GM21737 (cell line): ENCODE measurements at regions not wholly inside any gene's neighbourhood (a gene's known extent, or its start where the extent isn't known, plus 50 kb on each side); places are given as distances from the start of the nearest gene placed in this dataset.

Experiments
- ATAC-seq: cut with Tn5 transposase; IDR thresholded peaks from one replicate; pipeline ENCODE4 v1.9.1; 2021; ENCODE audit warnings: mild to moderate bottlenecking, moderate library complexity; ENCODE audit not compliant: unreplicated experiment

DNA sequence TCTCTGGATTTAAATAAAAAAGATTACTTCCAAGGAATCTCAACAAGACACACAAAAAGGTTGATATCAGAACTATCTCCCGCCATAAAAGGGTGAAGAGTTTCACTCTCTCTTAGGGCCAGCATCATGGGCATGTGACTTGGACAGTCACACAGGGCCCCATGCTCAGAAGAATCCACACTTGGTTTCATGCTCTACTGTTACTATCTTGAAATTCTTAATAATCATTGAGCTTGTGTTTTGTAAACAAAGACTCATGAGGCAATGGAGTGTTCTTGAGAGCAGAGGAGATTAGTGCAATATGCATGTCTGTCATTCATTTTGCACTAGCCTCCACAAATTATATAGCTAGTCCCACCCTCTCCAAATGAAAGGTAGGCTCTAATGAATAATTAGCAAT lies 58.4 kb downstream of the HMHB1 start:
- no peak for ATAC-seq

DNA sequence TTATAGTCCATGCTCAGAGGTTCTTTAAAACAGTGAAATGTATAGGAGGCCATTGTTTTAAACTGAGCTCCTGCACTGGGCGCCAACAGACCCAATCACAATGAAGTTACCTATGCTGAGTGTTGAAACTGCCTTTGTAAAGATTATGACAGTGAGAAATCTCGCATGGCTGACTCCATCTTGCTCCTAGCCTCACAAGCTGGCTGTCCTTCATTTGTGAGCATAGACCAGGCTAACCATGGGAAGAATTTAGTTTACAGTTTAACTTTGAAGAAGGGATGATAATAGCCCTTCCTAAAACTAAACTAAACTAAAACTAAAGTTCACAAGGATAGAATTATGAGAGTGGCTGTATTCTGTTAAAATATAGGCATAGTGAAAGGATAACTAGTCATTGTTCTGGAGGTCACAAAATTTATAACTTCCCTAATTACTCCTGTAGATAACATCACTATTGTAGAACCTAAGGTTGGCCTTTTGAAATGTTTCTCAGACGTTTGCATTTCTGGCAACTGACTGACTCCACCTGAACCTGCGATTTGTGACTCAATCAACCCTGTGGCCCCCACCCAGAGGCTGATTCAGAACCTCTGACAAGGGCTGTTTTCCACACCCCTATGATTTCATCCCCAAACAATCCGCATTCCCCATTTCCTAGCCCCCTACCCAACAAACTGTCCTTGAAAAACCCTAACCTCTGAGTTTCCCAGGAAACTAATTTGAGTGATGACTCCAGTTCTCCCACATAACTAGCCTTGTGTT lies 59.1 kb downstream of the HMHB1 start:
- ATAC-seq, result no peak

DNA sequence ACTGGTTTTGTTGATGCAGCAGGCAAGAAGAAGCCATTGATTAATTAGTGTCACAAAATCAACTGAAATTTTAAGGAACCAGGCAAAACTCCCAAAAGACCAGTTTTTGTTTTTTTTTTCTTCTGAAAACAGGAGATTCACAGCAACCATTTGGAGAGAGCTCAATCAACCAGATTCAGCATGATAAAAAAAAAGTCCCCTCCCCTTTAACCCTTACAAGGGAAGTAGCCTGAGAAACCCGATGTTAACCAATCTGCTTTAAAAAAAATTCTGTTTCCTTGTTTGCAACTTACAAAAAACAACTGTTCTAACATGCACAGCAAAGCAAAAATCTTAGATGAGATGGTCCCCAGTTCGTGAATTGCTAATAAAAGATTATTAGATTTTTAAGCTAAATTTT lies 59.7 kb downstream of the HMHB1 start:
- ATAC-seq, result no peak

DNA sequence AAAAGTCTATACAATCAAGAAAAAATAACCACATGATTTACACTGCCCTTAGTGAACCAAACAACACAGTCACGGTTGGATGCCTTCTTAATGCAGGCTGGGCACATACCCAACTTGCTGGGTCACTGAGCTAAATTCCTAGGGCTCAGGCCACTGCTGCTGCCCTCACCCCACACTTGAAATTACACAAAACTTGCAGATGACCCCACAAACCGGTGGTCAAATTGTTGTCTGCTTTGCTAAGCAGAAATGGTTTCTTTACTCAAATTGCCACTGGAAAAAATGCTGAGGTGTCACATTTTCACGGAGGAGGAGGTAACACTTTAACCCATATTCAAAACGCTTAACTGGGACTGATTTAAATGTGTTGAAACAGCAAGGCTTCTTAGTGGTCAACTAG lies 62.4 kb downstream of the HMHB1 start:
- ATAC-seq, result no peak

DNA sequence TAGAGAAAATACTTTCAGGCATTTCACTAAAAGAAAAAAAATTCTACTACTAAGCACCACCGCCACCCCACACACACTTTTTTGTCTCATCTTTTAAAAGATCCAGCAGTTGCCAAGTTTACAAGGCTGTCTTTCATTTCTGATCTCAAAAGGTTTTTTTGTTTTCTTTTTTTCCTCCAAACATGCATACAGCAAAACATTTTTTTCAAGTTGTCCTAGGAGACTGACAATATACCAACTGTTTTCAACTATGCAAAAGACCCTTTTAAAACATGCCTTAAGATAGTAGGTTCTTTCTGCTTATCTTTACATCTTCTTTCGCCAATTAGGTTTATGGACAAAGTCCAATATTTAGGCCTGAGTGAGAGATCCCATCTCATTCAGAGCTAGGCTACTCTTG lies 65.2 kb downstream of the HMHB1 start:
- ATAC-seq, result no peak

DNA sequence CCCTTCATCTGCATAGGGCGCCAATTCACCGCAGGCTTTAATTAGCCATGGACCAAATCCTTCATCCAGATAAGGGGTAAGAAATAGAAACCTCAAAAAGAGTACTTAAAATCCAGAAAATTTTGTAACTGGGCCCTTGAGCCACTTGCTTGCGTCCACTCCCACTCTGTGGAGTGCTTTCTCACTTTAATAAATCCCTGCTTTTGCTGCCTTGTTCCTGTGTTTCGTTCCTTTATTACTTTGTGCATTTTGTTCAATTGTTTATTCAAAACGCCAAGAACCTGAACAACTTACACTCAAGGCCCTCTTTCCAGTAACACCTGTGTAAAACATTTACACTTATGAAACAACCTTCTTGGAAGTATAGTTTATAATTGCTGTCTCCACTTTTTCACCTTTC lies 66.5 kb downstream of the HMHB1 start:
- ATAC-seq, result no peak

DNA sequence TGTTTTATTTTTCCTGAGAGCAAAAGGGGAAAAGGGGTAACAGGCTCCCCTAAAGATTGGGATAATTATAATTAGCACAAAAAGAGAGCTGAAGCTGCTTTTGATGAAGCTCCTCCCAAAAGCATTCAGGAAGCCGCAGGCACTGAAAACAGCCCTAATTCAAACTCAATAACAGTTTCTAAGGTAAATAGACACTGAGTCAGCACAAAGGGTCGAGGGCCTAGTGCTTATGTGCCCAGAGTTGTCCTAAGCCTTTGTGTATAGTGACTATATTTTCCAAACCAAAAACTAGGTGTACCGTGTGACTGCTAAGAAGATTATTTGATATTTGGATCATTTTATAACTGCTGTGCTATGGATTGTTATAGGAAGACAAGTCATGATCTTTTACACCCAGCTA lies 67.7 kb downstream of the HMHB1 start:
- ATAC-seq, result no peak

DNA sequence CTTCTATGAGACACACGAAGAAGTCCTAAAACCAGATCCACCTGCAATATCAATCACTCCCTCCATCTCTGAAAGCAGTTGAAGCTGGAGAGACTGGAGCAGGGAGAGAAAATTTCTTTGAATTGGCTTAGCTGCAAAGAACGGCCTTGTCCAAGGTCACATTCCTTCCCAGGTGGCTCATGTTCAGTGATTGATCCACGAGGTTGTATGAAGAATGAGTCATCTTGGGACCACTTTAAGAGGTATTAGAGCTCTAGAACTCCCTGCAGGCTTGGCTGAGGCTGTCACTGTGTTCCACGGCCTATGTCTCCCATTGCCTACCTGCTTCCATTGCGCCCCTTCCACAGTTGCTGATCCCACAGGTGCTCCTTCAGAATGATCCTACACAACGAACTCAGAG lies 68.2 kb downstream of the HMHB1 start:
- ATAC-seq, result no peak

DNA sequence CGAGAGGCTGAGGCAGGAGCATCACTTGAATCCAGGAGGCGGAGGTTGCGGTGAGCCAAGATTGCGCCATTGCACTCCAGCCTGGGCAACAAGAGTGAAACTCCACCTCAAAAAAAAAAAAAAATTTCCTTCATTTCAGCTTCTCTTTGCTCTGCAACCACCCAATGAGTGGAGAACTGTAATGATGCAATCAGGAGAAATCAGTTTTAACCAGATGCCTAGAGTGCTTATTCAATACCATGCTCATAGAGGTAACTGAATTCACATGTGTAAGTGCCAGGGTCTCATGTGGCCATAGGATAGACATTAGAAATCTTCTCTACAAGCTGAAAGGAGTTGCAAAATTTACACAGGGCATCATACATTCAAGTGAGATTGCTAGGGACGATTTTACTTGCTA lies 70.6 kb downstream of the HMHB1 start:
- no peak for ATAC-seq

DNA sequence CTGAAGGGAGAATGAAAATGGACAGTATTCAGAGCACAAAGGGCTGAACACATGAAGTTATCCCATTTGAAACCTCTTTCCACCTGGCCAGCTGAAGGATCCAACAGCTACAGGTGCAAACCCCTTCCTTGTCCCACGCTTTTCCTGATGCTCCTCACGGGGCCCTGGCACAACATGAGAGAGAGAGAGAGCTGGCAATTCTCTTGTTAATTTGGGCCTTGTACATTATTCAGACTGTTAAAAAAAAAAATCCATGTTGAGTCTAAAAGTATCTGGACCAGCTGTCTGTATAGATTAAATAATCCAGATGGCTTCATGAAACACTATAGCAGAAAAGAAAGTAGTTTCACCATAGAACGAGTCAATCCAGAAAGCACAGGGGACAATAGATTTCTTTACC lies 74.1 kb downstream of the HMHB1 start:
- ATAC-seq, result no peak

DNA sequence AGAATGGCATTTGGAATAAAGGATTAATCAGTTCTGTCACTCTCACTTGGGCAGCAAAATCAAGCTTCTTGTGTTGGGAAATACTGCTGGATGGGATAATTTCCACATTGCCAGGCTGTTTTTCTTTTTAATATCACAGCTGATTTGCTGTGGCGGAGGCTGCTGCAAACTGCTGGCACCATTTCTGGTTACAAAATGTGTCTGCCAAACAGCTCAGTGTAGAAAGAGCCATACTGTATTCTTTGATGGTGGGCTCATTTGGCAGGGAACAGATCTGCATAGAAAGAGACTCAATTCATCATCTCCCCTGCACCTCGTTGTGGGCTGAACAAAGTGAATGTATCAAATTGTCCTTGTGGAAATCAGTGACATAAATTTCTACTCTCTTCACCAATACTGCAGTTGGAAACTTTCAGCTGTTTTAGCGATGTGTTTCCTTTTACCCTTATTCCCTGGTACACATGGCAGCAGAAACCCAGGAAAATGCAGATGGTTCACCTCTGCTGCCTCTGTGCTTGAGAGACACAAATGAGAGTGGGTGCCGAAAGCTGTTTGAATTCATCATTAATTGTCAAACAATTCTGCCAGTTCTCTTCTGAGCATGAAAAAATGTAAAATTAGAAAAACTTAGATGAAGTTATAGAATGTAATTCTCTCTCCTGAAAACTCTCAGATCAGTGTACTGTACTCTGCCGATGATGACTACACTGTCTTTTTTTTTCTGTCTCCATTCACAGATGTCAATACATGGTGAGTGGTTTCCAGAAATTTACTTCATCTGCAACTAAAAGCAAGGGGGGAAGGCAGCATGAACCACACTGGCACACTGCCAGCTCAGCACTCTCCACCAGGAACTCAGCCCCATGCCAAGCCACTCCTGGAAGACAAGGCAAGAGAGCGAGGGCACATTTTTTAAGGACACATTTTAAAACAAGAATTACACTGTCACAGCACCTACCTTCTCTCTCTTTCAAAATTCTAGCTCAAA lies 75.0 kb downstream of the HMHB1 start:
- no peak for ATAC-seq

DNA sequence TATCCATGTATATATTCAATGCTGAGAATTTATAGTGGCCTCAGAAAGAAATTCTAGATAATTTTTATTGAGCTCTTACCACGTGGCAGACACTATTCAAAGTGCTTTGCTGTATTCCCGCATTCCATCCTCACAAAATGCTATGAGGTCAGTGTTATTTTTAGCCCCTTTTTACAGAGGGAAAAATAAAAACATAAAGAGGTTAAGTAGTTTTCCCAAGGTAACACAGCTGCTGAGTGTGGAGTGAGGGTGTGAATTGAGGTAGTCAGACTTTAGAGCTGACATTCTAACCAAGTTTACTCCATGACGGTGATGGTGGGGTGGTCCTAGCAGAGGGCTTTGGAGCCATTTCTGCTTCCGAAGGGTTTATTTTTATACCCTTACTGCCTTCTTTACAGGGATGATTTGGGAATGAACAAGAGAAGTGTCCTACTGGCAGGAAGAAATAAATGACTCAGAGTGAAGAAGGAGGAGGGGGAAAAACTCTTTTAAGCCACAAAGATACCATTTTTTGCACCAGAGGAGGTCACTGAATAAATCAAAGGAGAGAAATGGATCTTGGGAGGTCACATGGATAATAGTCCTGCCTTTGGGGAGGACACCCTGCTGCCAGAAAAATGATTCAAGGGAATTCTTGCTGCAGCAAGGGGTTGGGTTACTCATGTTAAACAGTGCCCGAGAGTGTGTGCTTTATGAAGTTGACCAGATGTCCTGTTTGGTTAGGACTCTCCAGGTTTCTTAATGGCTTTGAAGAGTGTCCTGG lies 76.1 kb downstream of the HMHB1 start:
- ATAC-seq, result no peak

DNA sequence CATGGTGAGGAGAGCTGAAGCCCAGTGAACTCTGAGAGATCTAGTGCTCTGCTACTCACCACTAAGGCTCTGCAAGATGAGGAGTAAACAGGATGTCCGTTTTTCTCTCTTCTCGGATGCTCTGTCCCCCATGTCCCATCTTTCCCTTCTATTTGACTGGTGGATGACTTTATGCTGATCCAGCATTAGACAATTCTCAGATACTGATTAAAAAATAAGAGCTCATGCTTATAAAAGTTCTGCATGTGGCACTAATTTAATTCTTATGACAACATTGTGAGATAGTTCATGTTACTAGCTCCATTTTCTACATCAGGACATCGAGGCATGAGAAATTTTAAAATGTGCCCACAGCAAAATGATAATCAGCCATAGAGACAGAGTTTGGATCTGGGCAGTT lies 77.0 kb downstream of the HMHB1 start:
- ATAC-seq, result no peak

DNA sequence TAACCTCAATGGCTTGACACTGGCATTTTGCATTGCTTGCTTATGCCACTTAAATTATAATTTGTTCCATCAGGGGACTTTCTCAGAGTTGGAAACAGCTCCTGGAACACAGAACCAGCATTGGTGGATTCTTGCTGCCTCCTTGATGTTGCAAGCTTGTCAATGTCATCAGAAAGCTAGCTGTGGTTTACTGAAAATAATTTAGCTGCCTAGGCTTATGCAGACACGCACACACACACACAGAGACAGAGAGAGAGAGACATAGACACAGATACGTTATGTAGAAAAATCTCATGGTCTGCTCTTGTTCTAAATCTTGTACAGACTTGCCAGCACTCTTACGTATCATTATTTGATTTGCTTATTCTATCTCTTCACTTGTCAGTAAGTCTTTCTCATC lies 78.0 kb downstream of the HMHB1 start:
- ATAC-seq, result no peak

DNA sequence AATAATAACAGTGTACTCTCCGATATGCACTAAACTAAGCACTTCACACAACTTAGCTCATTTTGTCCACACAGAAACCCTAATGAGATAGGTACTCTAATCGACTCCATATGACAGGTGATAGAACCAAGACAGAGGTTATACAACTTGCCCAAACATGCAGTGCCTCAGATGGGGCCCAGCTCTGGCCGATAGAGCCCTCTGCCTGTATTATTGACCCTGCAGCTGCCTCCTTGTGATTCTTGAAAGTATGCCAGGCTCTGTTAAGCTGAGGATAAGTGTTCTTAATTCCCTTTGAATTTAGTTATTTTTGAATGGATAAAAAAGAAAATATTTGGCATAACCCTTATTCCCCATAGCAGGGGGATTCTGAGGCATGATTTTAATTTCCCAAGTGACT lies 78.5 kb downstream of the HMHB1 start:
- ATAC-seq, result no peak

DNA sequence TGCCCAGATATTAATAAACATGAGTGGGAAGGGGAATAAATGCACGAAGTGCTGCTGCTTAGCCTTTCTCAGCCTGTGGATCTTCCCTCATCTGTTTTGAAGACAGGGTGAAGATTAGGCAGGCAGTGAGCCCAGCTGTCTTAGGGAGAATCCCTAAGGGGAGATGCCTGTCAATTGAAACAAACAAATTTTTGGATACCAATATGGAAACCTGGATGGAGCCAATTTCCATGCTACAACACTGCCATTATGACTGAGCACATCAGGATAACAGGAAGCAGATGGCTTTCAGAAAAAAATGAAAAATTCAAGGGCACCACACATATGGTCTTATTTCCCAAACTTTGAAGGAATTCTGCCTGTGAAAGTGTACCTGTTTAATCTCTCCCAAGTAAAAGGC lies 80.3 kb downstream of the HMHB1 start:
- ATAC-seq, result no peak

DNA sequence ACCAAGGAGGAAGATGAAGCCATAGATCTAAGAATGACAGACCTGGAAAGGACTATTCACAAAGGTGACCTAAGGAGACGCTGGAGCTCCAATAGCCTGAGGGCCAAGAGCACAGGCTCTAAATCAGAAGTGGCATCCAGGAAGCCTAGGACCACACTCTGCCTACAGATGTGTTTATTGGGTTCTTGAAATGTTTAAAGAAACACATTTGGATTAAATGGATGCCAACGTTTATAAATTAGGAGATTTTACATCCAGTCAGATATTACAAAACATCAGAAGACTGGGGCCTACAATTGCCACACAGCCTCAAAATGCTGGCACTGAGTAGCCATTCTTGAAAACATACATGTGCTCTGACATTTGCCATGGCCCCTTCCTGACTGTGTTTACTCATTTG lies 80.9 kb downstream of the HMHB1 start:
- no peak for ATAC-seq

DNA sequence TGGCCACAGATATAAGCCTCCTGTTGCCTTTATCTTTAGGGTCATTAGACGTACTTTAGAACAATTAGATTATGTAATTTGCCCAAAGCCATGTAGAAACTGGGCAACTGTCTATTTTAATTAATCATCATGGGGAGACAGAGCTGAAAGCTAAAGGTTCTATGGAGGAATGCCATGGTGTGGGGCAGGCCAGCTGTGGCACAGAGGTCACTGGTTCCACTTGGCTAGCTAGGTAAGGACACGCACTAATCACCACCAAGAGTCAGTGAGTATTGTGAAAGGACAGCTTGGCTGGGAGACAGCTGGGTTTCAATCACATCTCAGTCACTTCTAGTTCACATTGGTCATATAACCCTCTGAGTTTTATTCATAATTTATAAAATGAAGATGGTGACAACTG lies 81.7 kb downstream of the HMHB1 start:
- ATAC-seq, result no peak

DNA sequence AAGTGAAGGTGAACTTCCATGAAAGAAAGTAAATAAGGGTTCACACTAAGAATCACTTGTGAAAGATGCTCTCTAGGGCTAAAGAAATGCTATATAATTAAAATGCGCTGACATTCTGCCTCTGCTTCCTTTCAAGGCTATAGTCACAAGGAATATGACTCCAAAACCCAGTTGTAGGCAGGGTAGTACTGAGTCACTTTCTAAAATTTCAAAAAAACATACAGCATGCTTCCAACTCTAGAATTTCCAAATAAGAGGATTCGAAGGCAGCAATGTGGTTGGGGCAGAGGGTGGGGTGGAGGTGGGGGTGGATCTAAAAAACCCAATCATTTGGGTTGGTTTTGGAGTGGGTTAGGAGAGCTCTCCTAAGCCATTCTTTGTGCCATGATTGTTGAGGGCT lies 84.6 kb downstream of the HMHB1 start:
- no peak for ATAC-seq

DNA sequence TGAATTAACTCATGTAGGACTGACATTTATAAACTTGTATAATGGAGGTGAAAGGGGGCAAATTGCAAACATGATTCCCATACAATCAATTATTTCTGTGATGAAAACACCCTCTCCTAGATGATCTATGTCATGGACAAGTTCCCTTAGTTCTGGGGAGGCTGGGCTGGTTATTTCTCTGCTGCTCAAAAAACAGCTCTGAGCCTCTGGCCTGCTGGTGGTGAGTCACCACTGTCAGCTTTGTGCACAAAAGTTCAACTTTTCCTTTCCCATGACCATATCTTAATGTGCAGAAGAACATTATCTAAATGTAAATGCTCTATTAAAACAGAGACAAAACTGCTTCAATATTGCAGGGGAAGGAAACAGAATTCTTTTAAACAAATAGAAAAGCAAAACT lies 85.0 kb downstream of the HMHB1 start:
- ATAC-seq, result no peak

DNA sequence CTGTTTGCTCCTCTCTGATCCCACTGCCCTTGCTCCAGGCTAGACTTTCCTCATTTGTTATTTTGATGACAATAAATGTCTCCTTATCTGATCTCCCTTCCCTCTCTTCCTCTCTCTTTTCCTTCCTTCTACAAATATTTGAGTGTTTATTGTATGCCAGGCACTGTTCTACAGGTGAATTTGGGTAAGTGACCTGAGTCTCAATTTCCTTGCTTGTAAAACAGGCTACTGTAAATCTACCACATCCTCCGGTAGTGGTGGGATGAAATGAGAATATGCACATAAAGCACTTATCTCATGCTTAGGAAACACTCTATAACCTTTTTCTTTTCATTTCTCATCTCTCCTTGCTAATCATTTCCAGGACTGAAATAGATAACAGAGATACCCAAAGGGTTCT lies 86.4 kb downstream of the HMHB1 start:
- ATAC-seq, result no peak
